ENCODE measurements at regions not wholly inside any gene's neighbourhood (a gene's known extent, or its start where the extent isn't known, plus 50 kb on each side); places are given as distances from the start of the nearest gene placed in this dataset.

DNA sequence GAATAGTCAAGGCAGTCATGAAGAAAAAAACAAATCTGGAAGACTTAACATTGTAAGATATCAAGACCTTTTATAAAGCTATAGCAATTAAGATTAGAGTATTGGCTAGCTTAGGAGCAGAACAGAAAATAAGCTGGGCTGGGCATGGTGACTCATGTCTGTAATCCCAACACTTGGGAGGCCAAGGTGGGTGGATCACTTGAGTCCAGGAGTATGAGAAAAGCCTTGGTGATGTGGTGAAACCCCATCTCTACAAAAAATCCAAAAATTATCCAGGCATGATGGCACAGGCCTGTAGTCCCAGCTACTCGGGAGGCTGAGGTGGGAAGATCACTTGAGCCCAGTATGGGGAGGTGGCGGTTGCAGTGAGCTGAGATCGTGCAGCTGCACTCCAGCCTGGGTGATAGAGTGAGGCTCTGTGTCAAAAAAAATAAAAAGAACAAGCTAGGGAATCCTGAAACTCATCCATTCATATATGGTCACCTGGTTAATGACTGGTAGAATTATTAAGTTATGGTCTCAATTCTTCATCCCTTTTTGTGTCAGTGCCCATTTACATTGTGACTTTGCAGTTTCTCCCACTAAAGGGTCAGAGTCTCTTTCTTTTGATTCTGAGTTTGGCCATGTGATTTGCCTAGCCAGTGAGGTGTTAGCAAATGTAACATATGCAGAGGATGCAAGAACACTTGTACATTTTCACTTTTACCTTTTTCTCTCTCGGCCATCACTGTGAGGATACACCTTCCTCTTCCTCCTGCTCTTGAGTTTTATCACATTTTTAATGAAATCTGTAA lies 144.6 kb upstream of the SGCD start:
- no peaks in the 10 kb centered on the region for H3K27me3 ChIP-seq (ENCODE audit: insufficient read depth, low read length)
- H3K9me3 ChIP-seq (ENCODE audit: low read length), result no peaks in the 10 kb centered on the region
- H3K36me3 ChIP-seq (ENCODE audit: insufficient read depth, low read length), result no peaks in the 10 kb centered on the region
- peaks cover 3% of the 10 kb centered on the region for H3K4me1 ChIP-seq (ENCODE audit: insufficient read depth, low read length)
- no peak overlapping the region for H2AFZ ChIP-seq (ENCODE audit: low read depth, low read length)
- H3K4me3 ChIP-seq (ENCODE audit: low read length), result no peak overlapping the region

DNA sequence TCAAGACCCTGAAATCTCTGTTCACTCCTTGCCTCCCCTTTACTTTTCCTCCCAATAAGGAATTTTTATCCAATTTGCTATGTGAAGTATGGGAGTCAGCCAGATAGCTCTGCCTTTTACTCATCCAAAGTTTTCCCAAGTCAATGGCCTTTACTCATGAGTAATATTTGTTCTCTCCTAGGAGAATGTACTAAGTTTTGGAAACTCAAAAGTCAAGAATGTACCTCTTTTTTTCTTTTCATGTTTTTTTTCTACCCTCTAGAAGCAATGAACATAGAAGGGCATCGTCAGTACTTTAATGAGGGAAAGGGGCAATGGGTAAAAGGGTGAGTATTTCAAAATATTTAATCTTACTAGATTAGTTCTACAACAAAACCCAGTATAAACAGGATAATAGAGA lies 140.2 kb upstream of the SGCD start:
- Histone ChIP-seq H3K27me3 (ENCODE audit: insufficient read depth, low read length) (no peaks in the 10 kb centered on the region), H3K4me3 (ENCODE audit: low read length) (no peak overlapping the region), H3K9me3 (ENCODE audit: low read length) (no peaks in the 10 kb centered on the region), H2AFZ (ENCODE audit: low read depth, low read length) (no peak overlapping the region), H3K36me3 (ENCODE audit: insufficient read depth, low read length) (no peaks in the 10 kb centered on the region), H3K4me1 (ENCODE audit: insufficient read depth, low read length) (no peaks in the 10 kb centered on the region)

DNA sequence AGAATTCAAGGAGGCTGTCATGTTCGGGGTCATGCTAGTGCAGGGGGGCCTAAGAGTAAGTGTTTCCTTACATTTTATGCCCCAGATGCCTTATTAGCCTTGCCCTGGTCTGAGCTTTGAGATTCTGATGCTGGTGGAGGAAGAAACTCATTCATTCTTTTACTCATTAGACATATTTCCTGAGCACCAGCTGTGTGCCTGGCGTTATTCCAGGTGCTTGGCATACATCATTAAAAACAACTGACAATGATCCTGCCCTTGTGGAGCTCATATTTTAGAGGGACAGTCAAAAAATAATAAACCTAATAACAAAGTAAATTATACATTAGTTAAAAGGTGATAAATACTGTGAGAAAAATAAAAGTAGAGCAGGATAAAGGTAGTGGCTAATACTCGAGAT lies 138.9 kb upstream of the SGCD start:
- Histone ChIP-seq H3K4me3 (ENCODE audit: low read length) (no peak overlapping the region), H3K9me3 (ENCODE audit: low read length) (no peaks in the 10 kb centered on the region), H3K36me3 (ENCODE audit: insufficient read depth, low read length) (no peaks in the 10 kb centered on the region), H3K27me3 (ENCODE audit: insufficient read depth, low read length) (no peaks in the 10 kb centered on the region), H3K4me1 (ENCODE audit: insufficient read depth, low read length) (no peaks in the 10 kb centered on the region), H2AFZ (ENCODE audit: low read depth, low read length) (no peak overlapping the region)

DNA sequence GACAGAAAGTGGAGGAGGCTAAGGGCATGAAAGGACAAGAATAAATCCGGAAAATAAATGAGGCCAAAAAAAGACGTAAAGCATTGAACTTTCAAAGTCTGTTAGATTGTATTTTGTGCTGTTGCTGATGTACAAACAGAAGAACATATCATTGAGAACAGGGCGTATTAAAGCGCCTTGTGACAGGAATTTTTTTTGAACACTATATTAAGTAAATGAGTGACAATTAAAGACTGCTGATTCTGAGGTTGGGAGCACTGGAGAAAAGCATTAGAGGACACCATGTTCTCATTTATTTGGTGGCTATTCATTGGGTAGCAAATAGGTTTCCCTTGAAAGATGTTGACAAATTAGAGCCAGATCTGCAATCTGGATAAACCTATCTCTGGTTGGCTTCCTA lies 137.3 kb upstream of the SGCD start:
- Histone ChIP-seq H3K36me3 (ENCODE audit: insufficient read depth, low read length) (no peaks in the 10 kb centered on the region), H3K4me3 (ENCODE audit: low read length) (no peak overlapping the region), H3K27me3 (ENCODE audit: insufficient read depth, low read length) (no peaks in the 10 kb centered on the region)

DNA sequence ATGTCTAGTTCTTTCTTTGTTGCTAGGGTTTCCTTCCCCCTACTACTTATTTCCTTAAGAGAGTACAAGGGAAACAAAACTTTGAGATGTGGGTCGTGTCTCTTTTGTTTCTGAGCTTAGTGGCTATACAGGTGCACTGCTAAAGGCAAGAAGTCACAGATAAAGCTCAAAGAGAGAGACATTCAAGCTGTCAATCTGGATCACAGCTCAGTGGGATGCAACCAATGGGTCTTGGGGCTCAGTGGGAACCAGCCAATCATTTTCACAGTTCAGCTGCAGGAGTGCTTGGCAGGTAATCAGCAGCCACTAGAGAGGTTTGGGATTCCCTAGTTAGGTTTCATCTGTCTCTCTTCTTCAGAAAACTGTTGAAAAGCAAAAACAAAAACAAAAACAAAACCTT lies 135.4 kb upstream of the SGCD start:
- H3K36me3 ChIP-seq (ENCODE audit: insufficient read depth, low read length), result no peaks in the 10 kb centered on the region

More for the DNA sequence above, 137.3 kb upstream of the SGCD start:
- Histone ChIP-seq H3K4me1 (ENCODE audit: insufficient read depth, low read length) (no peaks in the 10 kb centered on the region), H2AFZ (ENCODE audit: low read depth, low read length) (no peak overlapping the region), H3K9me3 (ENCODE audit: low read length) (no peaks in the 10 kb centered on the region)

DNA sequence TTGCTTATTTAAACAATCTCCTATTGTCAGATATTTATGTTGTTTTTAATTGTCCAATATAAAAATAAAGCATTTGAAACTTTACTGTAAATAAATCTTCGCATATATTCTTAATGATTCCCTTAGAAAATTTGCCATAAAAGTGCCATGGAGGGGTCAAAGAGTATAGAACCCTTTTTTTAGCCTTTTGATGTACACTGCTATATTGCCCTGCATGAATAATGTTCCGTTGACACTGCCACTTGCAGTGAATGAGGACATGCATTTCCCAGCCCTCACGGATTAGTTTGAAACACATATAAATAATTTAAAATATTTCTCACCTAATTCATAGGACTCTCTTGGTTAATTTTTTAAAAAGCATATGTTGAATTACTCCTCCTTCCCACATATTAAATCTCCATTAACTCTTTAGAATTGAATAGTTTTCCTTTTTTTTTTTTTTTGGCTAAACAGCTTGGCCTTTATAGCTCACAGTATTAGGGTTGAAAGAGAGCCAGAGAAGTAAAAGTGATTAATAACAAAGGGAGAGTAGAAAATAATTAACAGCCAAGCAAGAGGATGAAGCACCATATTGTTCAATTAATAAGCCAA lies 129.8 kb upstream of the SGCD start:
- Histone ChIP-seq H3K4me3 (ENCODE audit: low read length) (no peak overlapping the region), H2AFZ (ENCODE audit: low read depth, low read length) (no peak overlapping the region), H3K27me3 (ENCODE audit: insufficient read depth, low read length) (no peaks in the 10 kb centered on the region), H3K9me3 (ENCODE audit: low read length) (no peaks in the 10 kb centered on the region), H3K4me1 (ENCODE audit: insufficient read depth, low read length) (no peaks in the 10 kb centered on the region), H3K36me3 (ENCODE audit: insufficient read depth, low read length) (no peaks in the 10 kb centered on the region)

More for the DNA sequence above, 135.4 kb upstream of the SGCD start:
- Histone ChIP-seq H3K9me3 (ENCODE audit: low read length) (no peaks in the 10 kb centered on the region), H3K4me3 (ENCODE audit: low read length) (no peak overlapping the region), H3K4me1 (ENCODE audit: insufficient read depth, low read length) (no peaks in the 10 kb centered on the region), H2AFZ (ENCODE audit: low read depth, low read length) (no peak overlapping the region), H3K27me3 (ENCODE audit: insufficient read depth, low read length) (no peaks in the 10 kb centered on the region)

DNA sequence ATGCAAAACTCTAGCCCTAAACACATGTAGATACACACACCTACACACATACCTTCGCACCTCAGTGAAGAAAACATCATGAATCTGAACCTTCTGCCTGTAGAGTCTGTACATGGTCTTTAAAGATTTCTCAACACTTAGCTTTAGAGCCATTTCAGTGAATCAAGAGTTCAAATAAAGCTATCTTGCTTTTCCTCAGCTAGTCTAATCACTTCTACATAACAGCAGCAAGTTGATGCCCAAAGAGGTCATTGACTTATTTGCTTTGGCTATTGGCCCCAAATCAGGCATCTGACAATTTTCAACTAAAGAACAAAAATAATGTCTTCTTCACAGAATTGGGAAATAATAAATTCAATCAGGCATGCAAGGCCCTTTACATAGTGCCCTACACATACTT lies 127.9 kb upstream of the SGCD start:
- Histone ChIP-seq H3K4me1 (ENCODE audit: insufficient read depth, low read length) (no peaks in the 10 kb centered on the region), H2AFZ (ENCODE audit: low read depth, low read length) (no peak overlapping the region), H3K9me3 (ENCODE audit: low read length) (no peaks in the 10 kb centered on the region), H3K27me3 (ENCODE audit: insufficient read depth, low read length) (no peaks in the 10 kb centered on the region), H3K4me3 (ENCODE audit: low read length) (no peak overlapping the region), H3K36me3 (ENCODE audit: insufficient read depth, low read length) (no peaks in the 10 kb centered on the region)

DNA sequence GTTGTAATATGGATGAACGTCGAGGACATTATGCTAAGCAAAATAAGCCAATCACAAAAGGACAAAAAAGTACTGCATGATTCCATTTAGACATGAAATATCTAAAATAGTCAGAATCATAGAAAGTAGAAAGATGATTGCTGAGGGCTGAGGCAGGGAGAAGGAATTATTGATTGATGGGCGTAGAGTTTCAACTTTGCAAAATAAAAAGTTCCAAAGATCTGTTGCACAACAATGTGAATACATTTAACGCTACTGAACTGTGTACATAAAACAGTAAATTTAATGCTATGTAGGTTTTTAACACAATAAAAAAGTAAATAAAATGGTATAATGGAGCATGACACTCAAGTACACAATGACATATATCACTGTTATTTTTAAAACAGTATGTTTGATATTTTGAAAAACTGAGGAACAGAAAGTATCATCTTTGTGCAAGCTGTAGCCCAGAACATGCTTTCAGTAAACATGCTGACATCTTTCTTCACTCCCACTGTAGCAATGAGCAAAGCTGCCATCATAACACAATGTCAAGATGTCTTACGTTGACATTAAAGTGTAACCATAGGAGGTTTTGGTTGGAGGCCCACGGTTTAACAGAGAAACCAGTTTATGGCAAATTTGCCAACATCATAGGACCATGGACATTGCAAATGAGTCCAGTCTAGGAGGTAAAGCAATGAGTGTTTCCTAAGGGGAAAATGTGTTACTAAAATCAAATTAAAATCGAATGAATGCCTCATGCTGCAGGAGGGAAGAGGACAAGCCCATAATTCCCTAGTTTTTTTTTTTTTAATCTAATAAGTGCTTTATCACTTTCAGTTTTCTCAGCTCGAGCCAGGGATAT lies 125.8 kb upstream of the SGCD start:
- Histone ChIP-seq H2AFZ (ENCODE audit: low read depth, low read length) (no peak overlapping the region), H3K36me3 (ENCODE audit: insufficient read depth, low read length) (no peaks in the 10 kb centered on the region), H3K27me3 (ENCODE audit: insufficient read depth, low read length) (no peaks in the 10 kb centered on the region), H3K4me3 (ENCODE audit: low read length) (no peak overlapping the region), H3K9me3 (ENCODE audit: low read length) (no peaks in the 10 kb centered on the region), H3K4me1 (ENCODE audit: insufficient read depth, low read length) (no peaks in the 10 kb centered on the region)

DNA sequence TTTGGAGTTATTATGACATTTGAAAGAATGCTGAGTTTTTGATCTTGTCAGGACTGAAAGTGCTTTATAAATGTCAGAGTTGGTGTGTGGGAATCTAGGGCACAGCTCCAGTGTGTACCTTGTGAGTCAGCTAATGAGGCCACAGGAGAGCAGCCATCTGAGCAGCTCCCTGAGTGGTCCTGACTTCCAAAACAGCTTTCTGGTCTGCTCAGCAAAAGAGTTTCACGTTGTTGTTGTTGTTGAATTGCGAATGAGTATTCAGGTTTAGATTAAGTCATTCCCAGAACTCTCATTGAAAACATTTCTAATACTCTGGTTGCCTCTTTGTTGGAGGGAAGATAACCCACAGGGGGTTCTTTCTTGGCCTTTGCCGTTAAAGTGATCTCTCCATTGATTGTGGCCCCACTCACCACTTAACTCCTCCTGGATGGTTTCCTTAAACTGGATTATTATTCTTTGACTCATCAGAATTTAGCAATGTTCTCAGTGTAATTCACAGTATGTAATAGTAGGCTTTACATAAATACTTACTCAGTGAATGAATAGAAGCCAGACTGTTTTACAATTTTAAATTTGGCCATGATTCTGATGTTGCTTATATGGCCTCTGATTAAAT lies 125.1 kb upstream of the SGCD start:
- Histone ChIP-seq H2AFZ (ENCODE audit: low read depth, low read length) (no peak overlapping the region), H3K27me3 (ENCODE audit: insufficient read depth, low read length) (no peaks in the 10 kb centered on the region), H3K36me3 (ENCODE audit: insufficient read depth, low read length) (no peaks in the 10 kb centered on the region), H3K4me1 (ENCODE audit: insufficient read depth, low read length) (no peaks in the 10 kb centered on the region), H3K9me3 (ENCODE audit: low read length) (no peaks in the 10 kb centered on the region), H3K4me3 (ENCODE audit: low read length) (no peak overlapping the region)

DNA sequence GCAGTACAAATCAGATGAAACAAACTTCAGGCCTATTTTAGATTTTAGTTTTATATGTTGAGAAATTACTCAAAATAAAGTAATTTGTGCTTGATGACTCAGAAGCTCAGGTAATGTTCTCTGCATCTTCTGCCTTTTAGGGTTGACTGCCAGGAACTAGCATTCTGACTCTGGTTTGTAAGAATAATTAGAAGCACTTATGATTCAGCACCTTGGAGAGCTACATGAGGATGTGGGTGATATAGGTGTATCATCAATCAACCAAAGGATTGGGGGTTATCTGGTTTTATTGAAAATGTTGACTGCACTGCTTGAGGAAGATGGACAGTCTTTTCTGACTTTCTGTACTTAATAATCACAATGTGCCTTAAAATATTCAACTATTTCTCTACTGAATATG lies 118.7 kb upstream of the SGCD start:
- no peaks in the 10 kb centered on the region for H3K36me3 ChIP-seq (ENCODE audit: insufficient read depth, low read length)
- H3K27me3 ChIP-seq (ENCODE audit: insufficient read depth, low read length), result no peaks in the 10 kb centered on the region
- no peak overlapping the region for H3K4me3 ChIP-seq (ENCODE audit: low read length)
- H3K4me1 ChIP-seq (ENCODE audit: insufficient read depth, low read length), result no peaks in the 10 kb centered on the region
- no peaks in the 10 kb centered on the region for H3K9me3 ChIP-seq (ENCODE audit: low read length)
- no peak overlapping the region for H2AFZ ChIP-seq (ENCODE audit: low read depth, low read length)

DNA sequence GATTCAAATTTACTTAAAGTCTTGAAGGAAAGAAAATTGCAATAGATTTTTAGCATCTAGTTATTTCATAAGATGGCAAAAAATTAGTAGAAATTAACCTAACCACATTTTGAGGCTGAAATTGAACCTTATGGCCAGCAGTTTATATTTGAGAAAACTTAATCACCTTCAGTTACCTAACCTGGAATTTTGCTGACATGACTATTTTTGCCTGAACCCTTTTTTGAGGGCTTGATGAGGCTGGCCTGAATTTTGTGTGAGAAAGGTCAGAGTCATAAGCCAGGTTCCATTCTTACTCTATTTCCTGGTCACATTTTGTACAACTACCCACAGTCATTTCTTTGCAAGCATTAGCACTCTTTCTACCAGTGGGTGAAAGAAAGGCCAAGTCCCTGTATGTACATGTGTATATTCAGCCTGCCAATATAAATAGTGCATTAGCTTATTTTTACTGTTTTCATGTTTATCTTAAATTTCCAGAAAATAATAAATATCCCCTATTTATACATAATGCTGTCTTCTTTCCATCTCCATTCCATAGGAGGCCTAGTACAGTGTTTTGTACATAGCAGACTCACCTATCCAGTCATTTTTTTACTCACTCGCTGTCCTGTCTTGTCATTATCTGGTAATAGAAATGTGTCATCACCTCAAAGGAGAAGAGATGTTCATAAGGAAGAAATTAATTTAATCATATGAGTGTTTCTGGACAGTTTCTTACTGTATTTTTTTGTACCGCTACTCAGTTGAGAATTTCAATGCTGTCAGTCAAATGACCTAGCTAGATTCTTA lies 108.4 kb upstream of the SGCD start:
- no peaks in the 10 kb centered on the region for H3K4me1 ChIP-seq (ENCODE audit: insufficient read depth, low read length)
- no peaks in the 10 kb centered on the region for H3K9me3 ChIP-seq (ENCODE audit: low read length)
- no peak overlapping the region for H3K4me3 ChIP-seq (ENCODE audit: low read length)
- H2AFZ ChIP-seq (ENCODE audit: low read depth, low read length), result no peak overlapping the region
- H3K27me3 ChIP-seq (ENCODE audit: insufficient read depth, low read length), result no peaks in the 10 kb centered on the region
- H3K36me3 ChIP-seq (ENCODE audit: insufficient read depth, low read length), result no peaks in the 10 kb centered on the region

DNA sequence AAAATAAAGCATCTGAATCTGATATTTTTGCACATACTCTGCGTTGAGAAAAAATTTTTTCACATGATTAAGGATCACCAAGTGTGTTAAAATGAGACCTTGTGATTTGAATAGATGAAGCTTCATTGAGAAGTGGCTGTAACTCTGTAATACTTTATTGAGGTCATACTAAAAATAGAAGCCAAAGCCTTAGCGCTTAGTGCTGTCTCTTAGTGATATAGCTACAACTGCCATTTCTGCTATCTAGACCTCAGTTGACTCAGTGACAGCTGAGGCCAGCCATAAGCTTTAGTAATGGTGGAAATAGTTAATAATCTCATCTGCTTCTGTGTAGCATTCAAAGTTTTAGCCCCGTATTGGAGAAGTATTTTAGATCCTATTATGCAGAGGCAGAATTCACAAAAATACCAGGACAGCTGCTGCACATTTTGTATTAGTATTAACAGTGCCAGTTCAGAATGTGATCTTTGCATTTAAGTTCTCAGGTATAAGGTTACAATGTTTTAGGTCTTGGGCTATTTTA lies 107.4 kb upstream of the SGCD start:
- Histone ChIP-seq H3K4me1 (ENCODE audit: insufficient read depth, low read length) (no peaks in the 10 kb centered on the region), H3K36me3 (ENCODE audit: insufficient read depth, low read length) (no peaks in the 10 kb centered on the region), H3K9me3 (ENCODE audit: low read length) (no peaks in the 10 kb centered on the region), H2AFZ (ENCODE audit: low read depth, low read length) (no peak overlapping the region), H3K4me3 (ENCODE audit: low read length) (no peak overlapping the region), H3K27me3 (ENCODE audit: insufficient read depth, low read length) (no peaks in the 10 kb centered on the region)
